HL-60 (cell line): ENCODE measurements at regions not wholly inside any gene's neighbourhood (a gene's known extent, or its start where the extent isn't known, plus 50 kb on each side); places are given as distances from the start of the nearest gene placed in this dataset.

Experiments
- DNase-seq, 2 experiments: peaks; one replicate each; pipeline ENCODE4 v3.0.0-alpha.2; 2010 to 2020; ENCODE audit warnings: low read depth in 1 of 2, low spot score in 1 of 2
- H3K27ac ChIP-seq: fragments of 250-450 bp; sonication (Bioruptor Pico); replicated peaks from 2 replicates; pipeline ENCODE4 v1.5.1; 2020; ENCODE audit warnings: mild to moderate bottlenecking, moderate library complexity
- H3K27me3 ChIP-seq: fragments of 250-450 bp; sonication (Bioruptor Pico); 2 replicates; pipeline ENCODE4 v1.5.1; 2021; ENCODE audit warnings: mild to moderate bottlenecking, moderate library complexity; ENCODE audit not compliant: insufficient read depth, poor library complexity, severe bottlenecking
- H3K4me3 ChIP-seq: replicated peaks from 2 replicates; pipeline ENCODE4 v1.5.1; 2011; ENCODE audit warnings: mild to moderate bottlenecking, control low read depth, low read length; ENCODE audit not compliant: insufficient read depth
- GABPA ChIP-seq: IDR thresholded peaks from 2 replicates; pipeline ENCODE4 v1.6.1; 2012; ENCODE audit warnings: low read depth
- POLR2AphosphoS5 ChIP-seq: IDR thresholded peaks from 2 replicates; pipeline ENCODE4 v1.6.1; 2012; ENCODE audit warnings: low read depth
- SPI1 ChIP-seq: IDR thresholded peaks from 2 replicates; pipeline ENCODE4 v1.6.1; 2012; ENCODE audit warnings: low read depth, mild to moderate bottlenecking, borderline replicate concordance
- TF ChIP-seq, protein P1 (sequence below): IDR thresholded peaks from one replicate; pipeline ENCODE4 v1.5.1; 2011; ENCODE audit warnings: low read length, control low read depth, inconsistent platforms; ENCODE audit not compliant: insufficient read depth
- TF ChIP-seq, protein P2 (sequence below): IDR thresholded peaks from 2 replicates; pipeline ENCODE4 v1.6.1; 2012; ENCODE audit warnings: low read depth; ENCODE audit not compliant: insufficient replicate concordance

DNA sequence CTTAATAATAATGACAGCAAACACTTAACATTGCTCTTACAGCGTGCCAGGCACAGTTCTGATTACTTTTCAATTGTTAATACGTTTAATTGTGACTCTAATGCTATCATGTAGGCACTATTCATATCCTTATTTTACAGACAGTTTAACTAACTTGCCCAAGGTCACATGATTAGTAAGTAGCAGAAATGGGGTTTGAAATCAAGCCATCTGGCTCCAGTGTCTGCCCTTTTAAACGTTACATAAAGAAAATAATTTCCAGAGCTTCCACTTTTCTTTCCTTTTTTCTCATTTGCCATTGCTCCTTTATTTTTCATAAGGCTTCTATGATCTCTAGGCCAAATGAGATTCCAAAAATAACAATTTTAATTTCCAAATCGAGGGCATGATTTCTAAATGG lies 50.6 kb upstream of the IKZF2 start:
- DNase-seq, result no peak
- Histone ChIP-seq H3K27ac (no peak overlapping the region), H3K27me3 (no peaks in the 10 kb centered on the region), H3K4me3 (no peak overlapping the region)
- TF ChIP-seq SPI1 (no peak), GABPA (no peak), POLR2AphosphoS5 (no peak)
- TF ChIP-seq, protein P1, sequence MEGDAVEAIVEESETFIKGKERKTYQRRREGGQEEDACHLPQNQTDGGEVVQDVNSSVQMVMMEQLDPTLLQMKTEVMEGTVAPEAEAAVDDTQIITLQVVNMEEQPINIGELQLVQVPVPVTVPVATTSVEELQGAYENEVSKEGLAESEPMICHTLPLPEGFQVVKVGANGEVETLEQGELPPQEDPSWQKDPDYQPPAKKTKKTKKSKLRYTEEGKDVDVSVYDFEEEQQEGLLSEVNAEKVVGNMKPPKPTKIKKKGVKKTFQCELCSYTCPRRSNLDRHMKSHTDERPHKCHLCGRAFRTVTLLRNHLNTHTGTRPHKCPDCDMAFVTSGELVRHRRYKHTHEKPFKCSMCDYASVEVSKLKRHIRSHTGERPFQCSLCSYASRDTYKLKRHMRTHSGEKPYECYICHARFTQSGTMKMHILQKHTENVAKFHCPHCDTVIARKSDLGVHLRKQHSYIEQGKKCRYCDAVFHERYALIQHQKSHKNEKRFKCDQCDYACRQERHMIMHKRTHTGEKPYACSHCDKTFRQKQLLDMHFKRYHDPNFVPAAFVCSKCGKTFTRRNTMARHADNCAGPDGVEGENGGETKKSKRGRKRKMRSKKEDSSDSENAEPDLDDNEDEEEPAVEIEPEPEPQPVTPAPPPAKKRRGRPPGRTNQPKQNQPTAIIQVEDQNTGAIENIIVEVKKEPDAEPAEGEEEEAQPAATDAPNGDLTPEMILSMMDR, result no peak
- TF ChIP-seq, protein P2, sequence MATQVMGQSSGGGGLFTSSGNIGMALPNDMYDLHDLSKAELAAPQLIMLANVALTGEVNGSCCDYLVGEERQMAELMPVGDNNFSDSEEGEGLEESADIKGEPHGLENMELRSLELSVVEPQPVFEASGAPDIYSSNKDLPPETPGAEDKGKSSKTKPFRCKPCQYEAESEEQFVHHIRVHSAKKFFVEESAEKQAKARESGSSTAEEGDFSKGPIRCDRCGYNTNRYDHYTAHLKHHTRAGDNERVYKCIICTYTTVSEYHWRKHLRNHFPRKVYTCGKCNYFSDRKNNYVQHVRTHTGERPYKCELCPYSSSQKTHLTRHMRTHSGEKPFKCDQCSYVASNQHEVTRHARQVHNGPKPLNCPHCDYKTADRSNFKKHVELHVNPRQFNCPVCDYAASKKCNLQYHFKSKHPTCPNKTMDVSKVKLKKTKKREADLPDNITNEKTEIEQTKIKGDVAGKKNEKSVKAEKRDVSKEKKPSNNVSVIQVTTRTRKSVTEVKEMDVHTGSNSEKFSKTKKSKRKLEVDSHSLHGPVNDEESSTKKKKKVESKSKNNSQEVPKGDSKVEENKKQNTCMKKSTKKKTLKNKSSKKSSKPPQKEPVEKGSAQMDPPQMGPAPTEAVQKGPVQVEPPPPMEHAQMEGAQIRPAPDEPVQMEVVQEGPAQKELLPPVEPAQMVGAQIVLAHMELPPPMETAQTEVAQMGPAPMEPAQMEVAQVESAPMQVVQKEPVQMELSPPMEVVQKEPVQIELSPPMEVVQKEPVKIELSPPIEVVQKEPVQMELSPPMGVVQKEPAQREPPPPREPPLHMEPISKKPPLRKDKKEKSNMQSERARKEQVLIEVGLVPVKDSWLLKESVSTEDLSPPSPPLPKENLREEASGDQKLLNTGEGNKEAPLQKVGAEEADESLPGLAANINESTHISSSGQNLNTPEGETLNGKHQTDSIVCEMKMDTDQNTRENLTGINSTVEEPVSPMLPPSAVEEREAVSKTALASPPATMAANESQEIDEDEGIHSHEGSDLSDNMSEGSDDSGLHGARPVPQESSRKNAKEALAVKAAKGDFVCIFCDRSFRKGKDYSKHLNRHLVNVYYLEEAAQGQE, result no peak

DNA sequence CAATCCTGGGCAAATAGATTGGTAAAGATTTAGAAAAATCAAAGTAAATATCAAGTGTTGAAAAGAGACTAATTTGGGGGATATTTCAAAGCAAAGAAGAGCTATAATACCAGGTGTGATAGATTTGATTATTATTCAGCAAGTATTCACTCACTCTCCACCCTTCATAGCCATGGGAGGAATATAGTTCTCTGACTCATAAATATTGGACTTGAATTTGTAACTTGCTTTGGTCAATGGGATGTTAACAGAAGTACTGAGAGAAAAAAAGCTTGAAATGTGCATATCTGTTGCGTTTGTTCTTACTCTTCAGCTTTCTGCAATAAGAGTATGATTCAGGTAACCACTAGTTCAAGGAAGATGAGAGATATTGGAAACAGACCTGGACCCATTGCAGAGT lies 54.5 kb upstream of the IKZF2 start:
- DNase-seq, result no peak
- H3K4me3 ChIP-seq, result no peak overlapping the region
- H3K27ac ChIP-seq, result no peak overlapping the region
- TF ChIP-seq SPI1 (no peak), POLR2AphosphoS5 (no peak)
- TF ChIP-seq, protein P2, result no peak
- TF ChIP-seq, protein P1, result no peak
- H3K27me3 ChIP-seq, result no peaks in the 10 kb centered on the region

DNA sequence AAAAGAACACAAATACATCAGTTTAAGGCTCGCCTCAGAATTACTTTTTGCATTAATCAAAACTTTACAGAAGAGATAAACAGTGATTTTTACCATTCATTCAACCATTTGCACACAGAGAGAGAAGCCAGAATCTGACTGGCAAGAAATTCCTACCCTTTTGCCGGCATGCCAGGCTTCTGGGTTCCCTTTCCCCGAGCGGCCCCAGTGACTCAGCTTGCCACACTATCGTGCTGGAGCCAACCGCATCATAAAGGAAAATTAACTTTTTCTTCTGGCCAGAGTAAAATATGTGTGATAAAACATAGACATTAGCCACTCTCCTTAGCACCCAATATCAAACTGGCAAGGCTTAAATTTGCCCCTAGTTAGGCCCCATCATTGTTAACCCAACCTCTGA lies 61.8 kb upstream of the IKZF2 start:
- Histone ChIP-seq H3K27me3 (no peaks in the 10 kb centered on the region), H3K27ac (no peak overlapping the region), H3K4me3 (no peak overlapping the region)
- no peak for DNase-seq
- TF ChIP-seq GABPA (no peak), POLR2AphosphoS5 (no peak), SPI1 (no peak)
- TF ChIP-seq, protein P1, result no peak
- TF ChIP-seq, protein P2, result no peak
